H9 (cell line): ENCODE measurements at regions not wholly inside any gene's neighbourhood (a gene's known extent, or its start where the extent isn't known, plus 50 kb on each side); places are given as distances from the start of the nearest gene placed in this dataset.
"Not testable (repeated sequence)": the region's sequence is repeated elsewhere in the genome, so short reads cannot be mapped to it uniquely, and the experiment has no call there.

Source experiments
- DNase-seq: peaks from one replicate; pipeline ENCODE4 v3.0.0-alpha.2; 2017
- H2AFZ ChIP-seq: one replicate; pipeline ENCODE4 v1.6.1; 2013; ENCODE audit warnings: mild to moderate bottlenecking, low read length, control low read depth, moderate library complexity
- H2AK5ac ChIP-seq: 2 replicates; pipeline ENCODE4 v1.6.1; 2013; ENCODE audit warnings: low read length, control low read depth, mixed read lengths; ENCODE audit not compliant: insufficient read length
- H2BK120ac ChIP-seq: one replicate; pipeline ENCODE4 v1.6.1; 2013; ENCODE audit warnings: low read depth, mild to moderate bottlenecking, low read length, control low read depth, inconsistent platforms; ENCODE audit not compliant: poor library complexity, severe bottlenecking
- H2BK12ac ChIP-seq: 2 replicates; pipeline ENCODE4 v1.6.1; 2013; ENCODE audit warnings: low read length, control low read depth, mixed read lengths, low read depth; ENCODE audit not compliant: insufficient read length
- H2BK15ac ChIP-seq: 2 replicates; pipeline ENCODE4 v1.6.1; 2013; ENCODE audit warnings: low read depth, low read length, control low read depth
- H2BK20ac ChIP-seq: one replicate; pipeline ENCODE4 v1.6.1; 2013; ENCODE audit warnings: low read depth, mild to moderate bottlenecking, low read length, control low read depth, inconsistent platforms; ENCODE audit not compliant: poor library complexity, severe bottlenecking
- H2BK5ac ChIP-seq: 2 replicates; pipeline ENCODE4 v1.6.1; 2013; ENCODE audit warnings: low read length, control low read depth, mixed read lengths; ENCODE audit not compliant: insufficient read length
- H3K14ac ChIP-seq: 2 replicates; pipeline ENCODE4 v1.6.1; 2013; ENCODE audit warnings: low read length, control low read depth; ENCODE audit not compliant: insufficient read depth
- H3K18ac ChIP-seq: 2 replicates; pipeline ENCODE4 v1.6.1; 2013; ENCODE audit warnings: low read depth, mild to moderate bottlenecking, mixed read lengths, low read length, control low read depth; ENCODE audit not compliant: insufficient read length
- H3K23ac ChIP-seq: 2 replicates; pipeline ENCODE4 v1.6.1; 2013; ENCODE audit warnings: low read length, control low read depth, mixed read lengths, low read depth; ENCODE audit not compliant: insufficient read length
- H3K23me2 ChIP-seq: 2 replicates; pipeline ENCODE4 v1.6.1; 2013; ENCODE audit warnings: low read depth, mild to moderate bottlenecking, mixed read lengths, low read length, control low read depth; ENCODE audit not compliant: insufficient read length, poor library complexity, severe bottlenecking
- H3K27ac ChIP-seq: 2 replicates; pipeline ENCODE4 v1.5.1; 2013; ENCODE audit warnings: low read length, control low read depth, mixed read lengths, low read depth; ENCODE audit not compliant: insufficient read length
- H3K27me3 ChIP-seq: 2 replicates; pipeline ENCODE4 v1.6.1; 2013; ENCODE audit warnings: low read length, control low read depth, inconsistent platforms; ENCODE audit not compliant: insufficient read depth
- H3K4ac ChIP-seq: 2 replicates; pipeline ENCODE4 v1.6.1; 2013; ENCODE audit warnings: low read depth, mild to moderate bottlenecking, control low read depth, inconsistent platforms, low read length, moderate library complexity
- H3K4me1 ChIP-seq: 2 replicates; pipeline ENCODE4 v1.6.1; 2013; ENCODE audit warnings: low read length, control low read depth, inconsistent platforms; ENCODE audit not compliant: insufficient read depth
- H3K4me2 ChIP-seq: 2 replicates; pipeline ENCODE4 v1.6.1; 2013; ENCODE audit warnings: low read length, control low read depth, mixed read lengths; ENCODE audit not compliant: insufficient read length, insufficient read depth
- H3K56ac ChIP-seq: 2 replicates; pipeline ENCODE4 v1.6.1; 2013; ENCODE audit warnings: low read depth, mild to moderate bottlenecking, mixed read lengths, low read length, control low read depth; ENCODE audit not compliant: insufficient read length
- H3K79me1 ChIP-seq: 2 replicates; pipeline ENCODE4 v1.6.1; 2013; ENCODE audit warnings: low read depth, mild to moderate bottlenecking, moderate library complexity, low read length, control low read depth, inconsistent platforms; ENCODE audit not compliant: insufficient read depth, poor library complexity, severe bottlenecking
- H3K79me2 ChIP-seq: 2 replicates; pipeline ENCODE4 v1.6.1; 2013; ENCODE audit warnings: low read length, control low read depth, inconsistent platforms; ENCODE audit not compliant: insufficient read depth
- H3K9ac ChIP-seq: 2 replicates; pipeline ENCODE4 v1.6.1; 2013; ENCODE audit warnings: low read length, control low read depth, mixed read lengths; ENCODE audit not compliant: insufficient read length; ENCODE audit errors: extremely low read depth
- H3K9me3 ChIP-seq: one replicate; pipeline ENCODE4 v1.6.1; 2013; ENCODE audit warnings: low read depth, low read length, inconsistent platforms; ENCODE audit not compliant: control insufficient read depth
- H3T11ph ChIP-seq: one replicate; pipeline ENCODE4 v1.6.1; 2013; ENCODE audit warnings: mild to moderate bottlenecking, low read length, control low read depth, inconsistent platforms
- H4K20me1 ChIP-seq: one replicate; pipeline ENCODE4 v1.6.1; 2013; ENCODE audit not compliant: control insufficient read depth, insufficient read length, insufficient read depth
- H4K5ac ChIP-seq: 2 replicates; pipeline ENCODE4 v1.6.1; 2013; ENCODE audit warnings: low read depth, mild to moderate bottlenecking, mixed read lengths, low read length, control low read depth; ENCODE audit not compliant: insufficient read length
- H4K8ac ChIP-seq: replicated peaks from 2 replicates; pipeline ENCODE4 v1.6.1; 2013; ENCODE audit warnings: low read length, control low read depth, mixed read lengths, low read depth; ENCODE audit not compliant: insufficient read length
- H4K91ac ChIP-seq: 2 replicates; pipeline ENCODE4 v1.6.1; 2013; ENCODE audit warnings: low read depth, mild to moderate bottlenecking, moderate library complexity, mixed read lengths, low read length, control low read depth; ENCODE audit not compliant: insufficient read length
- H3K27ac Mint-ChIP-seq, 3 experiments: 2 replicates in 2 of 3; 3 replicates in 1 of 3; pipeline ENCODE4 v1.8.0; 2020 to 2021; ENCODE audit warnings: mixed read lengths in 3 of 3, mild to moderate bottlenecking in 1 of 3, moderate library complexity in 1 of 3
- H3K27me3 Mint-ChIP-seq: 2 replicates; pipeline ENCODE4 v1.8.0; 2021; ENCODE audit warnings: low read depth, mild to moderate bottlenecking, moderate library complexity, mixed read lengths
- H3K36me3 Mint-ChIP-seq, 3 experiments: 2 replicates in 2 of 3; 3 replicates in 1 of 3; pipeline ENCODE4 v1.8.0; 2020 to 2021; ENCODE audit warnings: low read depth in 3 of 3, mixed read lengths in 3 of 3; ENCODE audit not compliant: insufficient read depth in 1 of 3
- H3K4me1 Mint-ChIP-seq, 2 experiments: 2 replicates each; pipeline ENCODE4 v1.8.0; 2020; ENCODE audit warnings: mixed read lengths in 2 of 2
- H3K4me3 Mint-ChIP-seq, 2 experiments: 2 replicates in 1 of 2; 3 replicates in 1 of 2; pipeline ENCODE4 v1.8.0; 2020 to 2021; ENCODE audit warnings: mild to moderate bottlenecking in 2 of 2, mixed read lengths in 2 of 2, moderate library complexity in 1 of 2
- H3K9me3 Mint-ChIP-seq, 2 experiments: 2 replicates in 1 of 2; 3 replicates in 1 of 2; pipeline ENCODE4 v1.8.0; 2020; ENCODE audit warnings: mild to moderate bottlenecking in 2 of 2, mixed read lengths in 2 of 2, moderate library complexity in 1 of 2
- CTCF ChIP-seq: fragments of 200-600 bp; sonication (generic); conservative IDR thresholded peaks from 3 replicates; pipeline ENCODE4 v1.8.0; 2021; ENCODE audit warnings: antibody characterized with exemption, mild to moderate bottlenecking
- WGBS: extraction: QIAGEN DNeasy Blood & Tissue Kit; methylation state at CpG from one replicate; pipeline ENCODE4 v1.1.7; 2013; ENCODE audit warnings: missing lambda C conversion rate, low lambda C conversion rate, mixed read lengths; ENCODE audit not compliant: insufficient read length; ENCODE audit errors: extremely low coverage; 5-methylcytosine and 5-hydroxymethylcytosine counted together

GRCh38 chr9:102474357-102474756, 520.8 kb upstream of the CYLC2 start:
- Mint-ChIP-seq H3K4me3 (no peak overlapping the region), H3K36me3 (no peaks in the 10 kb centered on the region; a peak in 1 of 7 replicates), H3K9me3 (peaks cover 0 to 3% of the 10 kb centered on the region in 2 experiments; a peak in 1 of 5 replicates), H3K4me1 (no peaks in the 10 kb centered on the region), H3K27me3 (no peaks in the 10 kb centered on the region), H3K27ac (no peak overlapping the region)
- Histone ChIP-seq H3K56ac (no peak overlapping the region), H3K4me2 (no peak overlapping the region), H4K20me1 (no peaks in the 10 kb centered on the region), H3K27ac (no peak overlapping the region), H3K14ac (no peak overlapping the region), H3T11ph (no peak overlapping the region), H3K79me2 (no peaks in the 10 kb centered on the region), H3K23me2 (no peaks in the 10 kb centered on the region), H3K18ac (no peak overlapping the region), H2BK12ac (no peak overlapping the region), H2BK20ac (no peak overlapping the region), H3K23ac (no peak overlapping the region), H3K27me3 (no peaks in the 10 kb centered on the region), H2AFZ (no peak overlapping the region), H3K79me1 (no peaks in the 10 kb centered on the region), H3K9ac (no peak overlapping the region), H2AK5ac (no peak overlapping the region), H4K5ac (no peak overlapping the region), H3K4ac (no peak overlapping the region), H2BK120ac (no peak overlapping the region), H4K8ac (no peak overlapping the region), H3K9me3 (no peaks in the 10 kb centered on the region), H4K91ac (no peak overlapping the region), H3K4me1 (no peaks in the 10 kb centered on the region), H2BK15ac (no peak overlapping the region), H2BK5ac (no peak overlapping the region)
- no CpG with 5 or more reads among the region's 2 CpGs for WGBS
- no peak for DNase-seq
- no peak for TF ChIP-seq CTCF

GRCh38 chr9:102469430-102469829, 525.7 kb upstream of the CYLC2 start:
- not testable (repeated sequence) for H2BK5ac ChIP-seq, H4K5ac ChIP-seq, H2AFZ ChIP-seq, H3K18ac ChIP-seq, H3K4ac ChIP-seq, H3K27ac ChIP-seq, H3K9me3 ChIP-seq, H3T11ph ChIP-seq, H3K23ac ChIP-seq, H4K8ac ChIP-seq, H2AK5ac ChIP-seq, H3K27me3 ChIP-seq, H3K4me1 ChIP-seq, H4K91ac ChIP-seq, H3K4me2 ChIP-seq, H4K20me1 ChIP-seq, H3K36me3 Mint-ChIP-seq, H3K79me1 ChIP-seq, H3K27me3 Mint-ChIP-seq, H3K4me1 Mint-ChIP-seq, H3K9me3 Mint-ChIP-seq, H2BK20ac ChIP-seq, H3K9ac ChIP-seq, H3K23me2 ChIP-seq, H3K27ac Mint-ChIP-seq, H3K56ac ChIP-seq, H2BK120ac ChIP-seq, DNase-seq, H2BK15ac ChIP-seq, H3K79me2 ChIP-seq, H2BK12ac ChIP-seq, H3K14ac ChIP-seq, H3K4me3 Mint-ChIP-seq
- no CpG with 5 or more reads among the region's 7 CpGs for WGBS
